ENCODE measurements at regions not wholly inside any gene's neighbourhood (a gene's known extent, or its start where the extent isn't known, plus 50 kb on each side); places are given as distances from the start of the nearest gene placed in this dataset.

DNA sequence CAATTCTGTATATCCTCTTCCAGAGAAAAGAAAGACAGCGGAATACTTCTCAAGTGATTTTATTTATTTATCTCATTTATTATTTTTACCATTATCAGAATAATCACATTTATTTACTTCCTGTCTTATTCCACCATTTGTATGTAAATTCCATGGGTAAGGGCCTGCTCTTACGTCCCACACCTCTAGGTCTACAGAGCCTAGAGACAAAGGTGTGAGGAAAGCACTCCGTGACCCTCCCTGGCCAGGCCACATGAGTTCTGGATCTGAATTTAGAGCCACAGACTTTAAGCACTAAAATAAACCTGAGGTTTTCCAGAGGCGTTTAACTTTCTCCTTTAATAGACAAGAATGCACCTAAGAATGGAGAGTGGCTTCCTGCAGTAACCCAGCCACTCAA lies 85.3 kb upstream of the CTSV start:
- TF ChIP-seq, protein P1, sequence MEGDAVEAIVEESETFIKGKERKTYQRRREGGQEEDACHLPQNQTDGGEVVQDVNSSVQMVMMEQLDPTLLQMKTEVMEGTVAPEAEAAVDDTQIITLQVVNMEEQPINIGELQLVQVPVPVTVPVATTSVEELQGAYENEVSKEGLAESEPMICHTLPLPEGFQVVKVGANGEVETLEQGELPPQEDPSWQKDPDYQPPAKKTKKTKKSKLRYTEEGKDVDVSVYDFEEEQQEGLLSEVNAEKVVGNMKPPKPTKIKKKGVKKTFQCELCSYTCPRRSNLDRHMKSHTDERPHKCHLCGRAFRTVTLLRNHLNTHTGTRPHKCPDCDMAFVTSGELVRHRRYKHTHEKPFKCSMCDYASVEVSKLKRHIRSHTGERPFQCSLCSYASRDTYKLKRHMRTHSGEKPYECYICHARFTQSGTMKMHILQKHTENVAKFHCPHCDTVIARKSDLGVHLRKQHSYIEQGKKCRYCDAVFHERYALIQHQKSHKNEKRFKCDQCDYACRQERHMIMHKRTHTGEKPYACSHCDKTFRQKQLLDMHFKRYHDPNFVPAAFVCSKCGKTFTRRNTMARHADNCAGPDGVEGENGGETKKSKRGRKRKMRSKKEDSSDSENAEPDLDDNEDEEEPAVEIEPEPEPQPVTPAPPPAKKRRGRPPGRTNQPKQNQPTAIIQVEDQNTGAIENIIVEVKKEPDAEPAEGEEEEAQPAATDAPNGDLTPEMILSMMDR (IDR thresholded peaks at IDR 0.05 in 2 of 3, conservative IDR thresholded peaks at IDR 0.05 in 1 of 3; ENCODE audit: control insufficient read depth in 2 of 3, extremely low read depth in 1 of 3, insufficient read depth in 1 of 3, low read depth in 3 of 3, low read length in 3 of 3) = no peak
- TF ChIP-seq RFX5 (IDR thresholded peaks at IDR 0.05; ENCODE audit: low read depth, low read length) (no peak), HDAC2 (IDR thresholded peaks at IDR 0.05) (no peak), BRCA1 (IDR thresholded peaks at IDR 0.05; ENCODE audit: low read depth, low read length) (no peak), ATF7 (IDR thresholded peaks at IDR 0.05; ENCODE audit: low read depth) (no peak)

Data from GM12878 (cell line).